GM10248 (cell line): ENCODE measurements at regions not wholly inside any gene's neighbourhood (a gene's known extent, or its start where the extent isn't known, plus 50 kb on each side); places are given as distances from the start of the nearest gene placed in this dataset.

Experiments
- CTCF ChIA-PET: fragments of 300-600 bp; sonication (Branson Sonifier 250); formaldehyde crosslinking; extraction: SDS; loops from one replicate; lab custom pipeline; 2021; ENCODE audit warnings: antibody characterized with exemption; lab: Yijun Ruan, JAX
- POLR2A ChIA-PET: fragments of 350-650 bp; sonication (Branson Sonifier 250); formaldehyde crosslinking; extraction: SDS; loops from one replicate; lab custom pipeline; 2020; ENCODE audit warnings: antibody characterized with exemption; lab: Yijun Ruan, JAX
- DNase-seq: peaks from one replicate; pipeline ENCODE4 v3.0.0; 2012; ENCODE audit errors: extremely low spot score
- TF ChIP-seq, protein P1 (sequence below): IDR thresholded peaks from 2 replicates; pipeline ENCODE4 v1.5.1; 2012; ENCODE audit warnings: mild to moderate bottlenecking, low read depth; ENCODE audit errors: extremely low read depth, missing control alignments, control extremely low read depth

DNA sequence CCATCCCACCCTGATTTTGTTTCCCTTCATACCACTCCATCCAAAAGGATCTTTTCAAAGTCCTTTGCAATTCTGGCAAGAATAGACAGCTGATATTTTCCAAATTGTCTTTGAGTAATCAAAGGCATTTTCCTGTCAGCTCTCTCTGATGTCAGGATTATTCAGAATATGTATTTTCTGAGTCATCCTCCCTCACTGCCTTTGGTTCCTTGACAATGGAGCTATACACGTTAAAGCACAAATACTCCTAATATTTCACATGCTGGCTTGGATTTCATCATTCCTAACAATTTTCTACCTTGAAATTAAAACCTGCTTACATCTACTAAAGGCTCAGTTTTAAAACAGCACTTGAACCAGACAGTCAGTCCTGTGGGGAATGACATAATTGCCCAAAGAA lies 379.4 kb downstream of the GADD45G start:
- no peak for DNase-seq
- POLR2A ChIA-PET: no interaction called here
- CTCF ChIA-PET: interaction anchor here (1.2 to 1.3 kb wide), 2 partner anchors 9 to 240 kb away, joined by 3 read pairs; no protein-coding TSS in a partner anchor
- TF ChIP-seq, protein P1, sequence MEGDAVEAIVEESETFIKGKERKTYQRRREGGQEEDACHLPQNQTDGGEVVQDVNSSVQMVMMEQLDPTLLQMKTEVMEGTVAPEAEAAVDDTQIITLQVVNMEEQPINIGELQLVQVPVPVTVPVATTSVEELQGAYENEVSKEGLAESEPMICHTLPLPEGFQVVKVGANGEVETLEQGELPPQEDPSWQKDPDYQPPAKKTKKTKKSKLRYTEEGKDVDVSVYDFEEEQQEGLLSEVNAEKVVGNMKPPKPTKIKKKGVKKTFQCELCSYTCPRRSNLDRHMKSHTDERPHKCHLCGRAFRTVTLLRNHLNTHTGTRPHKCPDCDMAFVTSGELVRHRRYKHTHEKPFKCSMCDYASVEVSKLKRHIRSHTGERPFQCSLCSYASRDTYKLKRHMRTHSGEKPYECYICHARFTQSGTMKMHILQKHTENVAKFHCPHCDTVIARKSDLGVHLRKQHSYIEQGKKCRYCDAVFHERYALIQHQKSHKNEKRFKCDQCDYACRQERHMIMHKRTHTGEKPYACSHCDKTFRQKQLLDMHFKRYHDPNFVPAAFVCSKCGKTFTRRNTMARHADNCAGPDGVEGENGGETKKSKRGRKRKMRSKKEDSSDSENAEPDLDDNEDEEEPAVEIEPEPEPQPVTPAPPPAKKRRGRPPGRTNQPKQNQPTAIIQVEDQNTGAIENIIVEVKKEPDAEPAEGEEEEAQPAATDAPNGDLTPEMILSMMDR: no peak

DNA sequence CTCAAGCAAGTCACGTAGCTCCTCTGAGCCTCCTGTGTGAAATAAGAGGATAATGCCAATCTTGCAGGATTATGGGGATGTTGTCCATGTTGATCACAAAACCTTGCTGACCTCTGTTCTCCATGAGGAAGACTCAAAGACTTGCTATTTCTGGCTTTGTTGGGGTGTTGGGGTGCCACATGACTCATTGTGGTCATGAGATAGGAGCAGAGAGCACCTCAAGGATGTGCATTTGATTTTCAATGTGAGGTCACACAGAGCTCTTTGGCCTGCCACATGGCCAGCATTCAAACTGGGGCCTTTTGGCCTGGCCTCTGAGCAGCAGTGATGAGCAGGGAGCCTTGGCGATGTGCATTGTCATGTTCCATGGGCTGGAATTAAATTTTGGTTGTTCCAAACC lies 380.3 kb downstream of the GADD45G start:
- ChIA-PET CTCF (interaction anchor here (1.2 to 1.3 kb wide), 2 partner anchors 10 to 241 kb away, joined by 3 read pairs; no protein-coding TSS in a partner anchor), POLR2A (no interaction called here)
- TF ChIP-seq, protein P1: no peak
- no peak for DNase-seq

DNA sequence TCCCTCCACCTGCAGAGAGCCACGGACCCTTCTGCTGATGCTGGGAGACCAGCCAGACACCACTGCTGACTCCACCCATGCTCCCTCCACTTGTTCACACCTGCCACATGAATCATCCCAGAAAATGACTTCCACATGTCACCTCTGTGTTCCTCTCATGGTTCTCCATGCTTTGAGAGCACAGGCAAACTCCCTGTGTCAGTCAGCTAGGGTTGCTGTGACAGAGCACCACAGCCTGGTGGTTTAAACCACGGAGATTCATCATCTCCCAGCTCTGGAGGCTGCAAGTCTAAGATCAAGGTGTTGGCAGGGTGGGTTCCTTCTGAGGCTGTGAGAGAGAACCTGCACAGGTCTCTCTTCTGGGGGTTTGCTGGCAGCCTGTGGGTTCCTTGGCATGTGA lies 381.4 kb downstream of the GADD45G start:
- CTCF ChIA-PET: interaction anchor here (1.3 to 1.4 kb wide), 2 partner anchors 23 to 388 kb away, joined by 3 to 4 read pairs; no protein-coding TSS in a partner anchor
- TF ChIP-seq, protein P1: no peak
- no peak for DNase-seq
- POLR2A ChIA-PET: no interaction called here

DNA sequence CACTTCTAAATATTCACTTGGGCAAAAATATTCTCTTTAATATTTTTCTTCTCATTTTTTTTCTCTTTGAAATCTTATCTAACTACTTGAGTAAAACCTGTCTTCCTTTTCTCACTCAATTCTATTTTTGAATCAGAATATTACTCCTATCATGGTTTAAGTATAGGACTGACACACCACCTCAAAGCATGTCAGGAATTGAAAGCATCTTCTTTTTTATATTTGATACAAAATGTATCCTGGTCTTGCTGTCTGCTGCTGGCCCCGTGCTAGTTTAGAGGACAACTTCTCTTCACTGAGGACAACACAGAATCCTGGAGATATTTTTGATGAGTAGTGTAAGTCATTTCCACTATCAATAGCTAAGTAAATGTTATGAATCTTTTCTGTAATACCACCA lies 383.6 kb downstream of the GADD45G start:
- ChIA-PET POLR2A (no interaction called here), CTCF (no interaction called here)
- TF ChIP-seq, protein P1: no peak
- no peak for DNase-seq

DNA sequence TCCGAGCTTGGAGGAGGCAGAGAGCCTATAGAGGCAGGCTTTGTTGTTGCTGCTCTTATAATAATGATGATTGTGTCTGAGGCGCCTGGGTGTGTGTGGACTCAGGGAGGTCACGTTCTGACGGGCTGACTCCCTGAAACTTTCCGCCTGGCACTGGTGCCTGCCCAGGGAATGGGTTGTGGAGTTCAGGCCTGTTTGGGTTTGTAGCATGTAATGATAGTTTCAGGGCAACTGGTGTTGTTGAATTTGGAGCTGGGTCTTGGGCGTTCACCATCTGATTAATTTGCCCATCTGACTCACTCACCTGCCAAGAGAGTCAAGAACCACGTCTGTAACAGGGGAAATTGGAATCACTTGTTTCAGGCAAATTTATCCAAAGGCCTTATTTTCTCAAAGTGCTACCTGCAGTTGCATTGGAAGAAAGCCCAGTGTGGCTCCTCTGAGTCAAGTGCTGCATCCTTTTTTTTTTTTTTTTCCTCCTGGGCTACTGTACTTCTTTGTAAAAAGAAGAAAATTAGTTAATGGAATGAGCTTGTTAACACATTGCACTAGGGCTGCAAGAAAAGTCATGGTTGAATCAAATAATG lies 386.5 kb downstream of the GADD45G start:
- POLR2A ChIA-PET: interaction anchor here (0.7 kb wide), 1 partner anchor 196 kb away, joined by 5 read pairs; no protein-coding TSS in a partner anchor
- CTCF ChIA-PET: interaction anchor here (1.9 kb wide), 1 partner anchor 389 kb away, joined by 10 read pairs; no protein-coding TSS in a partner anchor
- TF ChIP-seq, protein P1: no peak
- DNase-seq: no peak

DNA sequence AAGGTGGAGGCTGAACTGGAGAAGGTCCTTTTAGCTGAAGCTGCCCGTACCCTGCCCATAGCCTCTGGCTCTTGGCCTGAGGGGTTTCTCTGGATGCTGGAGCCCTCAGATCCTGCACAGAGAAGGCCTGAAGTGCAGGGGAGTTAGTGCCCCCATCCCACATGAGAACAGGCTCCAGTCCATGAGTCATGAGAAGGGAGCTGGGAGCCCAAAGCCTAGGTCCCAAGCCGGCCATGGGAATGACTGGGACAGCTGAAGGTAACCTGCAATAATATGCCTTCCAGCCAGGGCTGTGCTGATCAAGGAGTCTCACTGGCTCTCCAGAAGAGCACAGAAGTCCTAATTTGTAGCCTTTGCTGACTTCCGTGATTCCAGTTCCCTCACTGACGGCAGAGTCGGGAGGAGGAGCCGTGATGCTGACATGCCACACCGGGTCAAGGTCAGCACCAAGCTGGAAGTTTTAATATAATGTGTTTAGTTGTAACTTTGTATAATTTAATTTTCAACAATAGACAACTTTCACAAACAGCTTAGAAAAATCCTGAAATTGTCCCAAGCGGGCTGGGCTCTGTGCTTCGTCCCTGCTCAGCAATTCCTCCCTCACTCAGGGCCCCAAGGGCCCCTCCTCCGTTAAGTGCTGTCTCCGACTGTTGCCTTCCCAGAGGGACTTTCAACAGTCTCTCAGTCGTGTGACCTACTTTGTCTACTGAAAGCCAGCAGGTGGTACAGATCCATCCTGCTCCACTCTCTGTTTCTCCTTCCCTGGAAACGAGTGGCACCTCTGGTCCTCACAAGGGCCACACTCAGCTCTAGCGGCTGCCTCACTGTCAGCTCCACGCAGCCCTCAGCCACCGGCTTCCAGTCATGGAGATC lies 387.8 kb downstream of the GADD45G start:
- DNase-seq: no peak
- ChIA-PET POLR2A (no interaction called here), CTCF (interaction anchor here (0.9 to 1.9 kb wide), 3 partner anchors 106 to 390 kb away, joined by 3 to 10 read pairs (median 3); no protein-coding TSS in a partner anchor)
- TF ChIP-seq, protein P1: no peak
